Stimulated activated CD8-positive, alpha-beta memory T cell treated with anti-CD3 and anti-CD28 coated beads, Interleukin-4, amount 100 ng/mL, for 1 hour (primary cell): ENCODE measurements at regions not wholly inside any gene's neighbourhood (a gene's known extent, or its start where the extent isn't known, plus 50 kb on each side); places are given as distances from the start of the nearest gene placed in this dataset.
A peak's percentile ranks its signal among the peaks of the same experiment; 100 is the strongest.
"Not testable (repeated sequence)": the region's sequence is repeated elsewhere in the genome, so short reads cannot be mapped to it uniquely, and the experiment has no call there.

Experiments
- DNase-seq, 2 donors: peaks; one replicate each; pipeline ENCODE4 v3.0.0-alpha.2; 2020; ENCODE audit warnings: low read depth in 2 of 2, low spot score in 1 of 2

DNA sequence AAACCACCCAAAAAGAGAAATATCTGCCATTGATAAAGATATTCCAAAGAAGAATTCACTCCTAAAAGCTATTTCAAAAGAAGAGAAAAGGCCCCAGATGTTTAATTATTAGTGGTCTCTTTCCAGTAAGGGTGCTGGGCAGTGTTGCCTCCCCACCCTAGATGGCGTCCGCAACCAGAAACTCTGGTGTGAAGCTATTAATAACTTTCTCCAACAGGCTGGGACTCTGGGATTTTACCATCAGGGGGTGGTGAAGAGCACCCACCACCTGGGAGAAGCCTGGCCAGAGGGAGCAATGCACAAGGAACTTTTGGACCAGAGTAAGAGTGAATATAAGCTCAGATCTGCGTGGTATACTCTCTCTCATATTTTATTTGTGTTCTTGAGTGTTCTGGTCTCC is 115.4 kb upstream of the TIAM1 start:
- DNase-seq = no peak

DNA sequence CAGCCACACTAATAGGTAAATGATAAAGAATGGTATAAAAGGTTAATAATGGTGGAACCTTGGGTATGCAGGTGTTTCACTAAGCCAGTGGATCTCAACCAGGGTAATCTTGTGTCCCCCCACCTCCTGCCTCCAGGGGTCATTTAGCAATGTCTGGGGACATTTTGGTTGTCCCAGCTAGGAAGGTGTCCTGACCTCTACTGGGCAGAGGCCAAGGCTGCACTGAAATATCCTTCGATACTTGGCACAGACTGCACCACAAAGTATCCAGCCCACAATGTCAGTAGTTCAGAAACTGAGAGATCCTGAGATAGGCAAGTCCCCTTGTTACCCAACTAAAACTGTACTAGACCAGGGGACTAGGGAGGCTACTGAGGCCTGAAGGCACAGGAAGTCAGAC is 113.6 kb upstream of the TIAM1 start:
- no peak for DNase-seq

DNA sequence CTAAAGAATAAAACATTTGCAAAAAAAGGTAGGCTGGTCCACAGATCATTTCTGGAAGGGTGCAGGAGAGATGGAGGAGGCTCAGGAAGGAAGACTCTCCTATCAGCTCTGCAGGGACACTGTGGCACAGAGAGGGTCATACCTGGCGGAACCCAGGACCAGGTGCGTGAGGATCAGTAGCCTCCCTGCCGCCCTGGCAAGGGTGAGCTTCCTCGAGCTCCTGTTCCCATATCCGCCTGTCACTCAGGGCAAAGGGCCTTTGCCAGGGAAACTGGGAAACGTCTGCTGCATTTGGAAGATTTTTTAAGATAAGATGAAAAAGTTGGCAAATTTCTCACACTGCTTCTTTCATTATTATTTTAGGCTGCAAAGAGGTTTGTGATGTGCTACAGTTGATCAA is 112.1 kb upstream of the TIAM1 start:
- DNase-seq = no peak

DNA sequence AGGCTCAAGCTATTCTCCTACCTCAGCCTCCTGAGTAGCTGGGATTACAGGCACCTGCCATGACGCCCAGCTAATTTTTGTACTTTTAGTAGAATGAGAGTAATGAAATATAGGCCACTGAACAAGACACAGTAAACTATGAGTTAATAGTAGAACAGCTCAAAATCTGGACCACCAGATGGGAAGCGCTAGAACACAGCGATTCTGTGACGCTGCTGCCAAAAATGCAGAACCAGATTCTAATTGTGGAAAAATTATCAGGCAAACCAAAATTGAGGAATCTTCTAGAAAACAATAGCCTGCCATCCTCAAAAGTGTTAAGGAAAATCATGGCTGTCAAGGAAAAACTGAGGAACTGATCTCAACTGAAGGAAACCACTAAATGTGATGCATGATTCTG is 111.4 kb upstream of the TIAM1 start:
- DNase-seq = no peak

DNA sequence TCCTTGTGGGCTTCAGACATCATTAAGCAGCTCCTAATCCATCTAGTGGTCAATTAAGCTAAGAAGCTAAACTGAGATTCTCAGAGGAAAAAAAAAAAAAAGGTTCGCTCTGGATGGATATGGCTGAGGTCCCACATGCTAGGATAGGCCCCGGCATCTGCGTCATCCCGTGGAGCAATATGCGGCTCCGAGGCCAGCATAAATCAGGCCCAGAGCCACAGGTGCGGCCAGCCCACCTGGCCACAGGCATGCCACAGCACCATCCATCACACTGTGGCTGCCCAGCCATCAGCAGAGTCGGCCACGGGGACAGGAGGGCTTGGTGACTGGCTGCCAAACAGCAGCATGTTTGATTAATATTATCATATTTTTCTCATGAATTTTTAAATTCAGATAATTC is 106.9 kb upstream of the TIAM1 start:
- no peak for DNase-seq

DNA sequence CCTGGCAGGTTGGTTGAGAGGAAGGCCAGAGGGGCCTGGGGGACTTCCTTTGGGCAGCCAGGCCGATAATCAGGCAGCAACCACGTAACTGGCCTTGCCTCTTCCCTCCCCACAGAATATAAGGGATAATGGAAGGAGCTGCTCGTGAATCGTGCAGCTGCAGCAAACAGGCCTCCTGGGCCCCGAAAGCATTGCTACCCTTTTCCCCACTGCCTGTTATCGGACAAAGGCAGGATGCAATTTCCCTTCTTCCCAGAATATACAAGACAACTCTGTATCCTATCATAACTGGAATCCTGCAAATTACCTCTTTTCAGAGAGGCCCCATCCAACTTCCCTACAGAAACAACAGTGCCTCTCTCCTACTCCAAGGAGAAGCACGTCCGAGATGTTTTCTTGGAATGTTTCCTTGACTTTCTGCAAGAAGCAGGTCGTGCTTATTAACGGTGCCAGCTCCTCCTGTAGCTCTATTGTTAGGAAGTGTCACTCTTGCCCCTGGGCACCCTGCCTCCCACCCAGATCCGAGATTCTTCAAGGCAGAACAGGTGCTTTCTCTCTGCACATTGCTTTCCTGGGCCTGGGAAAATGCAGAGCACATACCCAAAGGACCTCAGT is 106.0 kb upstream of the TIAM1 start:
- no peak for DNase-seq

DNA sequence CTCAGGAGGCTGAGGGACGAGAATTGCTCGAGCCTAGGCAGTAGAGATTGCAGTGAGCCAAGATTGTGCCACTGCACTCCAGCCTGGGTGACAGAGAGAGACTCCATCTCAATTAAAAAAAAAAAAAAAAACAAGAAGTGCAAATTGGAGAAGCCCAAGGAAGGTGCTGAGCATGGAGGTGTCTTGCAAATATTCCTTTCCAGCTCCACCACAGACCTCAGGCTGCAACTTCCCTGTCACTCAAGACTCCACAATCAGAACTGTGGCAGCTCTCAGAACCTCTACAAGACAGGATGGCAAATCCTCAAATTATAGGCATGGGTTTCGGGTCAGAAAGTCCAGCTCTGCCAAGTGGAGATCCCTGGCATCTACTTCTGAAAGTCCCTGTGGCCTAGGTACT is 104.4 kb upstream of the TIAM1 start:
- DNase-seq = no peak

DNA sequence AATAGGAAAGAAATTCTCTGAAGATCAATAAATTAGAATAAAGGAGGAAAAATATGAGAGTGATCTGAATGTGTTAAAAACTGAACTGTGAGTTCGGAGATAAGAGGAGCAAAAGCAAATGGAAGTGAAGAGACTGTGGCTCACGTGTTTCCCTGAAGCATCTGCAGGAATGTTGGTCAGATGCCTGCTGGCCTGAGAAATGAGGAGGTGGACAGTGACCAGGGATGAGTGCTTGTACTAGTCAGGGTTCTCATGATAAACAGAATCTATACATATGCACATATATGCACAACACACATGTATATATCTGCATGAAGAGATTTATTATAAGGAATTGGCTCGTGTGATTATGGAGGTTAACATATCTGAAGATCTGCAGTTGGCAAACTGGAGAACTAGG is 103.4 kb upstream of the TIAM1 start:
- no peak for DNase-seq

DNA sequence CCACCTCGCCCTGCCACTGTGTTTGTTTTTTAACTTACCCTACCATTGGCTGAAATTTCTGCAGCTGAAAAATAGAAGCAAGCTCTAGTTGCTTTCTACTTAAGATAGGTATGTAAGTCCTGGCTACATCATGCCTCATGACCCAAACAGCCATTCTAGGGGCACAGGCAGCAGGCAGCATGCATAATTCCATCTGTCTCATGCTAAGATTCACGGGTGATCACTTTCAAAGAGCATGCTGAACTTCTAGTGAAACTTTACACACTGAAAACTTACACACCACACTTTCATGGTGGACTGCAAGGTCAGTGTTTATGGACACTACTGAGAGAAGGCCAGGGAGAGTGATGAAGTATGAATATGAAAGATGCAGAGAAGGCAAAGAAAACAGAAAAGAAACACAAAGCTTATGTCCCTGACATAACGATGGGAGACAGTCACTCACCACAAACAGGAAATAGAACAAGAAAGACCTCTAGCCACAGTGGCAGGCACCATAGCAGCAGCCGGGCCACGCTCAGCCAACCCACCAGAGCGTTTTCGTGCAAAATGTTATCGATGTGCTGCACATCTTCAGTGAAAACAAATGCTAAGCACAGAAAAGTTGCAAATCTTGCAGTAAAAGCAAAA is 102.3 kb upstream of the TIAM1 start:
- DNase-seq = peak; percentile 5 to 13

DNA sequence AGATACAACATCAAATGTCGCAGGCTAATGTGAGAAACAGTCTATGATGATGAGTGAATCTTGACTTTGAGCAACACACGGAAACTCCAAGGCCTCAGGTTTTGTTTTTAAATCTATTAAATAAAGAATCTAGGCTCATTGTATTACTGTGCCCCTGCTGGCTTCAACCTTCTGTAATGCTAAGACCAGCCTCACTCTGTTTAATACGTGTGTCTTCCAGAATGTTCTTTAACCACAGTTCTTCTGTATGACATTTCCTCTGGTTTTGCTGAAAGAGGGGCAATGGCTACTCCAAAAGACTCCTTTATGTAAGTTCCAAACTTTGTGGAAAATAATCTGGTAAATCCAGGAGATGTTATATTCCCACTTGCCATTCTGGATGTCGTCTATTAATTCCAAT is 101.1 kb upstream of the TIAM1 start:
- no peak for DNase-seq

DNA sequence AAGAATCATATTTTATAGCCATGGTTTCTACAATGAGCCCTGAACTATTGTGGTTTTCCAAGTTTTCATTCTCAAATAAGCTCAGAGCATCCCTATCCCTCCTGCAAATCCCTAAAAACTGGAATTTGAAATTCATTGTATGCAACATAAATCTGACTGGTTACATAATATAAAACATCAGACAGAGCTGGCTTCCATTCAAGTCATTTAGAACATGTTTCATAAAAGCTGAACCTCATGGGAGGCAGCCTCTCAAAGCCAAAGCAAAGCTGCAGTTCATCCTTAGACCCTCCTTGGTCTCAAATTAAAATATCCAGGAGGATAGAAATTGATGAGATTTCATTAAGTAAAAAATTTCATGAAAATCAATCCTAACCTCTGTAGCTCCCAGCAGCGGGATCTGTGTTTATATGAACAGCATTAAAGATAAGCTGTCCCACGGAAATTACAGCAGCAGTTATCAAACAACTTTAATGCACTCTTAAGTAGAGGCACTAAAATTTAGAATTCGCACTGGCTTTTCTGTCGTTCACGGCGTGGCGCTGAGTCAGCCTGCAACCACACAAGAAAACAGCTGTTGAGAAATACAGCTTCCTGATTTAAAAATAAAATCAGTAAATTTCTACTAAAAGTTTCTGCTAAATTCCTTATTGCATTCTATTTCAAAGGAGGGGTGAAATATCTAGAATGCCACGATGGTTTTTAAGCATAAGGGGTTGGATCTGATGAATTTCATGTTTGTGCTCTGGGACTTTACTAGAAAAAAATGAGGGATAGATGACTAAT is 99.9 kb upstream of the TIAM1 start:
- peak in 1 of 2 donors; percentile 7 for DNase-seq

DNA sequence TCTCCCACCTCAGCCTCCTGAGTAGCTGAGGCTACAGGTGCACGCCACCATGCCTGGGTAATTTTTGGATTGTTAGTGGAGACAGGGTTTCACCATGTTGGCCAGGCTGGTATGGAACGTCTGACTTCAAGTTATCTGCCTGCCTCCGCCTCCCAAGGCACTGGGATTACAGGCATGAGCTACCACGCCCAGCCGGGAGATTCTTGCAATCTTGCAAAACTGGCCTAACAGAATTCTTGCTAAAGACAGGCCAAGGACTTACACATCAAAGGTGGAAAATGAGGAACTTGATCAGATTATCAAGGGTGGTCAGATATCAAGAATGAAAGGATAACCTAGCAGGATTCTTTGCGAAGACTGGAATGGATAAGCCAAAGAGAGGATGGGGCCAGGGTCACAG is 98.3 kb upstream of the TIAM1 start:
- no peak for DNase-seq

DNA sequence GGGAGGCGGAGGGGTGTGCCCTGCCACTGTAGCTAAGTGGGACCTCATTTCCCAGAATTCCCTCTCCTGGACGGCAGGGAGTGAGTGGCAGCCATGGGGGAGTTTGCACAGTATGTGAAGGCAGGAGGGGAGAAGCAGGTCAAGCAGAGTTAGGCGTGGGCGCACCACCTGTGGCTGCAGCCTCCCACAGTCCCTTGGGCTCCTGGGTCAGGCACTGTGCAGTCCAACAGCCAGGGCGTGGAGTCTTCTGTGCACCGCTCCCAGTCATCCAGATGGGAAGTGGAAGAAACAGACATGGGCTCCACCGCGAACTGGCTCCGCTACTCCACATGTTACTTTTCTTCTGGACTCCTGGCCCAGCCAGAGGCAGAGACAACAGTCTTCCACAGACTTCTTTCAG is 85.4 kb upstream of the TIAM1 start:
- no peak for DNase-seq

DNA sequence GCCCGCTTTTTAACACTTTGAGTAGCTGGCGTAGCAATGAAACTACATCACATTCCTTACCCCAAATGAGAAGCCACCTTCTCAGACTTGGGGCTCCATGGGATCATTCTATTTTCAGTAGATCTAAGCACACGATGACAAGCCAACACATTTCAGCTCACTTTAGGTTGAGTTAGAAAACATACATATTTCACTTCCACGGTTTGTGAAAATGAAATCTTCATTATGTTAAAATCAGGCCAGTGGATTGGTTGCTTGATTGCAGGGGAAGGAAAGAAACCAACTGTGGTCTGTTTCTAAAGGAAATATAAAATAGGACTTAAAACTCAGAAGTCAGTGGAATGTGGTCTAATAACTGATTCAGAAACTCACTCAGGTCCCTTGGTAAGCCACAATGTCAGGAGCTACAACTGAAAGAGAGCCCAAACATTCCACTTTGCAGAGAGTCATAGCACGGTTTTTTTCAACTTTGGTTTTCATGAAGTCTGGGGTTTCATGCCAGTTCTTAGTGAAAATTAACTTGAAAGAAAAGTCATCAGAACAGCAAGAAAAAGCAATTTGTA is 82.3 kb upstream of the TIAM1 start:
- no peak for DNase-seq

DNA sequence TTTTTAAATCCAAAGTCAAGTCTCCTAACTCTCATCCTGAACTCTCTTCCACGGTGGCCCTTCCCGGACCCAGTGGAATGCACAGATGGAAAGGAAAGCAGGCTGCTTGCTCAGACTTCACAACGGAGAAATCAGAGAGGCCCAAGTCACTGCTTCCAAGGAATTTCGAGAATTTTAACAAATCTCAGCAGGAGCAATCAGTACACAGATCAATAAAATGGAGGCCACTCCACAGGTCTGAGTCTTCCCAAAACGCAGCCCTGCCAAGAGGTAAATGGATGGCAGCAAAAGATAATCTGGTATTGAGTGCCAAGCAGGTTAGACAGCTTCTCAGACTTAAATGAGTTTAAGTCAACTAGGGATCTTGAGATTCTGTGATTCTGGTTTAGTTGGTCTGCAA is 81.1 kb upstream of the TIAM1 start:
- no peak for DNase-seq

DNA sequence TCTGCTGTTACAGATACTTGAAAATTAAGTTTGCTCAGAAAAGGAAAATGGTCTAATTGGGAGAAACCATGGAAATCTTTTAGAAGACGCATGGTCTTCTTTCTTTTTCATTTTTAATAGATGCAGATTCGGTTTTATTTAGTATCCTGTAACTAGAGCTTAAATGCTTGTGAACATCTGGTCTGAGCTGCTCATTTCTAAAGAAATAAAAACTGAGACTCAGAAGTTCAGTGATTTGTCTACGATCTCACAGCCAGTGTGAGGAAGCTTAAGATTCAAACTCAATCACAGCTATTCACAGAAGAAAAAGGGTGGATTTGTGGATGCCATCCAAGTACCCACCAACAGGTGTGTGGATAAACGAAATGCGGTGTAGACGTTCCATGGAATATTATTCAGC is 80.0 kb upstream of the TIAM1 start:
- DNase-seq = no peak

DNA sequence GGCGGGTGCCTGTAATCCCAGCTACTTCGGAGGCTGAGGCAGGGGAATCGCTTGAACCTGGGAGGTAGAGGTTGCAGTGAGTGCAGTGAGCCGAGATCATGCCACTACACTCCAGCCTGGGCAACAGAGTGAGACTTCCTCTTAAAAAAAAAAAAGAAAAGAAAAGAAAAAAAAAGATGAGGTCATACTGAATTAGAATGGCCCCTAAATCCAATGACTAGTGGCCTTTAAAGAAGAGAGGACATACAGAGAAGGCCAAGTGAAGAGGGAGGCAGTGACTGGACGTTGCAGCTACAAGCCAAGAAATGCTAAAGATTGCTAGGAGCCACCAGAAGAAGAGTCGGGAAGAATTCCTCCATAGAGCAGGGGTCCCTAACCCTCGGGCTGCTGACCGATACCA is 76.9 kb upstream of the TIAM1 start:
- no peak for DNase-seq

DNA sequence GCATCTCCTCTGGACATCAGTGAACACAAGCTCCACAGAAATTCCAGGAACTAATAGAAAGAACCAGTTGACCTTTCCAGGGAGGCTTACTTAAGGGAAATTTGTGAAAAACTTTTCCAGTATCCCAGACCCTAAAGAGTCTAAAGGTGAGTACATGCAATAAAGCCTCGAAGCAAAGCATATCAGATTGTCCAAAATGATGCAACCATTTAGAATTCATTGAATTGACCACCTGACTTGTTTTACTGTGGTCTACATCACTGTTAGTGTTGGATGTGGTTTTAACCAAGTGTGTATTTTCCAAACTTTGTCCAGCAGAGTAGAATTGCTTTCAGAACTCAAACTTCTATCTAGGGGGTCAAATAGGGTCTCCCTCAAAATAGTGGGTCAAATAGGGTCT is 76.3 kb upstream of the TIAM1 start:
- no peak for DNase-seq

DNA sequence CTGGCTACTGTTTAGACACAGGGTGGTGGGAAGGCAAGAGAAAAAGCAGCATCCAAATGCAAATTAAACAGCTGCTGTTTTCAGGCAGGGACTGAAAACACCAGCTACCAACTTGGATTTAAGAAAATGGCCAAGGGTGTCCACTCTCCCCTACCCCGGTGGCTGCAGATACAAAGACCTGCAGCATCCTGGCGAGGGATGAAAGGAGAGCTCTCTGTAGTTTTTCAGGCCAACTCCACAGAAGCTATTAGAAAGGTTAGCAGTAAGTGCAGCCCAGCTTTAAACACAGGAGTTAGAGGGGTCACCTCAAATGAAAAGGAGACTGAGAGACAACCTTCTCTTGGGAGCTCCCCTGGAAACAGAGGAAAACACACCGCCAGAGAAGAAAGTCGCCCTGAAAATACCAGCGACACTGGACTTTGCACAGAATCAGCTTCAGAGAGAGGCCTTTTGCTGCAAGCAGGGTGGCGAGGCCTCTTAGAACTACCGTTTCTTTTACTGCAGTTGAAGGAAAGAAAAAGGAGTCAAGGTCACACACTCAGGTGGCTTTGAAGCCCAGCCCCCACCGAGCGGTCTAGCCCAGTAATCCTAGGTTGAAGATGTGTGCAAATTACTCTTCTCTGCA is 74.4 kb upstream of the TIAM1 start:
- no peak for DNase-seq

DNA sequence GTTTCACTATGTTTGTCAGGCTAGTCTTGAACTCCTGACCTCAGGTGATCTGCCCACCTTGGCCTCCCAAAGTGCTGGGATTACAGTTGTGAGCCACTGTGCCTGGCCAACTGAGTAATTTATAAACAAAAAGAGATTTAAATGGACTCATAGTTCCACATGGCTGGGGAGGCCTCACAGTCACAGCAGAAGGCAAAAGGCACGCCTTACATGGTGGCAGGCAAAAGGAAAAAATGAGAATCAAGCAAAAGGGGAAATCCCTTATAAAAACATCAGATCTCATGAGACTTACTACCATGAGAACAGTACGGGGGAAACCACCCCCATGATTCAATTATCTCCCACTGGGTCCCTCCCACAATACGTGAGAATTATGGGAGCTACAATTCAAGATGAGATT is 73.2 kb upstream of the TIAM1 start:
- DNase-seq = not testable (repeated sequence)

DNA sequence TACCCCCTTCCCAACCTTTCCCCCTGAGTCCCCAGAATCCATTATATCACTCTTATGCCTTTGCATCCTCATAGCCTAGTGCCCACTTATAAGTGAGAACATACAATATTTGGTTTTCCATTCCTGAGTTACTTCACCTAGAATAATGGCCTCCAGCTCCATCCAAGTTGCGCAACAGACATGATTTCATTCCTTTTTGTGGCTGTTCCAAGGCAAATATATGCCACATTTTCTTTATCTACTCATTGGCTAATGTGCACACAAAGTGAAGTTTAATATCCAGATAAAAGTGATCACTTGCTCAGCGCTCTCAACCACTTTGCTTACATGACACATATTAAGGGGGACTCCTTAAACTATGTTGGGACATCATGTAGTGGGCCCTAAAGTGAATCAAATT is 72.4 kb upstream of the TIAM1 start:
- no peak for DNase-seq
